ENCODE measurements at regions not wholly inside any gene's neighbourhood (a gene's known extent, or its start where the extent isn't known, plus 50 kb on each side); places are given as distances from the start of the nearest gene placed in this dataset.

DNA sequence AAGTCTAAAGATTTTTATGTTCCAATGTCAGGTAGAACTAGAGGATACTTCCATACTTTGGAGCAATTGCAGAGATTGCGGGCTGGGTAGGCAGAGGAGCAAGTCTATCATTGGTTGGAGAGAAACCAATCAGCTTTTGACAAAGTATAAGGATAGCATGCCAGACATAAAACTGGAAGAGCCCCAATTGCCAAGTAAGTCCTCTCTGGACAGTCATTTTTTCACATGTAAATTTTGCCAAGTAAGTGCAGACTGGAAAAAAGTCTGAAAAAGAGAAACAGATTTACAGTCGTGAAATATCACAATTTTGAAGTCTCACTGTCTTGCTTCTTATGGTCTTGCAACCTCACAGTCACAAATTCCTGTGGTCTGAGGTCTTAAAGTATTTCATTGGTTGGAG is 131.4 kb upstream of the C21orf91 start:
- TF ChIP-seq, protein P1, sequence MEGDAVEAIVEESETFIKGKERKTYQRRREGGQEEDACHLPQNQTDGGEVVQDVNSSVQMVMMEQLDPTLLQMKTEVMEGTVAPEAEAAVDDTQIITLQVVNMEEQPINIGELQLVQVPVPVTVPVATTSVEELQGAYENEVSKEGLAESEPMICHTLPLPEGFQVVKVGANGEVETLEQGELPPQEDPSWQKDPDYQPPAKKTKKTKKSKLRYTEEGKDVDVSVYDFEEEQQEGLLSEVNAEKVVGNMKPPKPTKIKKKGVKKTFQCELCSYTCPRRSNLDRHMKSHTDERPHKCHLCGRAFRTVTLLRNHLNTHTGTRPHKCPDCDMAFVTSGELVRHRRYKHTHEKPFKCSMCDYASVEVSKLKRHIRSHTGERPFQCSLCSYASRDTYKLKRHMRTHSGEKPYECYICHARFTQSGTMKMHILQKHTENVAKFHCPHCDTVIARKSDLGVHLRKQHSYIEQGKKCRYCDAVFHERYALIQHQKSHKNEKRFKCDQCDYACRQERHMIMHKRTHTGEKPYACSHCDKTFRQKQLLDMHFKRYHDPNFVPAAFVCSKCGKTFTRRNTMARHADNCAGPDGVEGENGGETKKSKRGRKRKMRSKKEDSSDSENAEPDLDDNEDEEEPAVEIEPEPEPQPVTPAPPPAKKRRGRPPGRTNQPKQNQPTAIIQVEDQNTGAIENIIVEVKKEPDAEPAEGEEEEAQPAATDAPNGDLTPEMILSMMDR (IDR thresholded peaks at IDR 0.05) = no peak
- TF ChIP-seq POLR2A (IDR thresholded peaks at IDR 0.05) = no peak

All from Peyer's patch (tissue), 4 donors.